RWPE2 (cell line): ENCODE measurements at regions not wholly inside any gene's neighbourhood (a gene's known extent, or its start where the extent isn't known, plus 50 kb on each side); places are given as distances from the start of the nearest gene placed in this dataset.

ENCODE experiments used
- ATAC-seq: fragments of 200-7000 bp; cut with Tn5 transposase; 3 replicates; pipeline ENCODE4 v1.9.1; 2021; ENCODE audit warnings: low read depth
- DNase-seq: peaks from one replicate; pipeline ENCODE4 v3.0.0-alpha.2; 2020; ENCODE audit warnings: low spot score
- H3K27ac ChIP-seq: fragments of 450-650 bp; 2 replicates; pipeline ENCODE4 v1.5.1; 2017; ENCODE audit warnings: mild to moderate bottlenecking; ENCODE audit not compliant: poor library complexity, severe bottlenecking
- H3K27me3 ChIP-seq: fragments of 250-450 bp; sonication (Bioruptor Pico); 2 replicates; pipeline ENCODE4 v1.5.1; 2021; ENCODE audit warnings: mild to moderate bottlenecking, moderate library complexity; ENCODE audit not compliant: insufficient read depth, poor library complexity, severe bottlenecking
- H3K36me3 ChIP-seq: fragments of 250-450 bp; sonication (Bioruptor Pico); 2 replicates; pipeline ENCODE4 v1.5.1; 2020; ENCODE audit warnings: low read depth, mild to moderate bottlenecking, moderate library complexity
- H3K4me1 ChIP-seq: fragments of 250-450 bp; sonication (Bioruptor Pico); 2 replicates; pipeline ENCODE4 v1.5.1; 2021; ENCODE audit warnings: mild to moderate bottlenecking, moderate library complexity; ENCODE audit not compliant: insufficient read depth, poor library complexity, severe bottlenecking
- H3K4me3 ChIP-seq: fragments of 250-450 bp; sonication (Bioruptor Pico); 2 replicates; pipeline ENCODE4 v1.5.1; 2021; ENCODE audit warnings: mild to moderate bottlenecking, moderate library complexity; ENCODE audit not compliant: severe bottlenecking
- H3K9me3 ChIP-seq: fragments of 250-450 bp; sonication (Bioruptor Pico); 2 replicates; pipeline ENCODE4 v1.5.1; 2021; ENCODE audit warnings: mild to moderate bottlenecking, moderate library complexity; ENCODE audit not compliant: severe bottlenecking
- TF ChIP-seq, protein P1 (sequence below): fragments of 450-650 bp; IDR thresholded peaks from one replicate; pipeline ENCODE4 v1.5.1; 2017; ENCODE audit warnings: mild to moderate bottlenecking, moderate library complexity; ENCODE audit not compliant: poor library complexity, severe bottlenecking

- Histone ChIP-seq H3K4me1 (no peaks in the 10 kb centered on the region), H3K36me3 (no peaks in the 10 kb centered on the region), H3K4me3 (no peak overlapping the region), H3K9me3 (no peaks in the 10 kb centered on the region), H3K27me3 (no peaks in the 10 kb centered on the region), H3K27ac (no peak overlapping the region)
- TF ChIP-seq, protein P1, sequence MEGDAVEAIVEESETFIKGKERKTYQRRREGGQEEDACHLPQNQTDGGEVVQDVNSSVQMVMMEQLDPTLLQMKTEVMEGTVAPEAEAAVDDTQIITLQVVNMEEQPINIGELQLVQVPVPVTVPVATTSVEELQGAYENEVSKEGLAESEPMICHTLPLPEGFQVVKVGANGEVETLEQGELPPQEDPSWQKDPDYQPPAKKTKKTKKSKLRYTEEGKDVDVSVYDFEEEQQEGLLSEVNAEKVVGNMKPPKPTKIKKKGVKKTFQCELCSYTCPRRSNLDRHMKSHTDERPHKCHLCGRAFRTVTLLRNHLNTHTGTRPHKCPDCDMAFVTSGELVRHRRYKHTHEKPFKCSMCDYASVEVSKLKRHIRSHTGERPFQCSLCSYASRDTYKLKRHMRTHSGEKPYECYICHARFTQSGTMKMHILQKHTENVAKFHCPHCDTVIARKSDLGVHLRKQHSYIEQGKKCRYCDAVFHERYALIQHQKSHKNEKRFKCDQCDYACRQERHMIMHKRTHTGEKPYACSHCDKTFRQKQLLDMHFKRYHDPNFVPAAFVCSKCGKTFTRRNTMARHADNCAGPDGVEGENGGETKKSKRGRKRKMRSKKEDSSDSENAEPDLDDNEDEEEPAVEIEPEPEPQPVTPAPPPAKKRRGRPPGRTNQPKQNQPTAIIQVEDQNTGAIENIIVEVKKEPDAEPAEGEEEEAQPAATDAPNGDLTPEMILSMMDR = no peak
- ATAC-seq = no peak
- DNase-seq = no peak
Observed at GRCh38 chr3:90031121-90031520, 923.7 kb downstream of the EPHA3 start.

- Histone ChIP-seq H3K4me1 (no peaks in the 10 kb centered on the region), H3K4me3 (no peak overlapping the region), H3K36me3 (no peaks in the 10 kb centered on the region), H3K27ac (no peak overlapping the region), H3K27me3 (no peaks in the 10 kb centered on the region), H3K9me3 (no peaks in the 10 kb centered on the region)
- no peak for ATAC-seq
- TF ChIP-seq, protein P1 = no peak
- DNase-seq = no peak
Observed at GRCh38 chr3:90032980-90033641, 925.7 kb downstream of the EPHA3 start.

DNA sequence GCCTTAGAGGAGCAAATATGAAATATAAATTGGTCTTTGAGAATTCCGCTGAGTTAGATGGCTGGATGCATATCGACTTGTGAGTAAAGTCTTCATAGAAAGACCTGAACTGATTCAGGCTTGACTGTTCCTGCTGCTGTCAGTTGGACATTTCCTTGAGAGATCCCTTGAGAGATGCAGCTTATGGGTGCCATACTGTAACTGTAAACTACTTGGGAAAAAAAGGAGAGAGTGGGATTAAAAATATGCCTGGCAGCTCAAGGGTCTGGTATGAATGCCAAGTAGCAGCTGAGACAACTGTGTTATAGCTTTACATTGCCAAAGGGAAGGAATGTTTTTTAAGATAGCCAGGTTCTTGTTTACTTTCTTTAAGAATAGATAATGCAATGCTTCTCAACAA is 926.6 kb downstream of the EPHA3 start:
- no peaks in the 10 kb centered on the region for H3K36me3 ChIP-seq
- no peaks in the 10 kb centered on the region for H3K27me3 ChIP-seq
- no peaks in the 10 kb centered on the region for H3K9me3 ChIP-seq
- no peak overlapping the region for H3K4me3 ChIP-seq
- no peaks in the 10 kb centered on the region for H3K4me1 ChIP-seq
- no peak overlapping the region for H3K27ac ChIP-seq
- no peak for ATAC-seq
- TF ChIP-seq, protein P1 = no peak
- no peak for DNase-seq

GRCh38 chr3:90035643-90036042 is 928.2 kb downstream of the EPHA3 start:
- DNase-seq = no peak
- no peaks in the 10 kb centered on the region for H3K36me3 ChIP-seq
- no peaks in the 10 kb centered on the region for H3K27me3 ChIP-seq
- no peak overlapping the region for H3K27ac ChIP-seq
- H3K9me3 ChIP-seq = no peaks in the 10 kb centered on the region
- no peak for ATAC-seq
- no peak overlapping the region for H3K4me3 ChIP-seq
- TF ChIP-seq, protein P1 = no peak
- no peaks in the 10 kb centered on the region for H3K4me1 ChIP-seq

- ATAC-seq (no peak), DNase-seq (no peak)
- H3K9me3 ChIP-seq = no peaks in the 10 kb centered on the region
- no peaks in the 10 kb centered on the region for H3K36me3 ChIP-seq
- H3K4me3 ChIP-seq = no peak overlapping the region
- no peaks in the 10 kb centered on the region for H3K27me3 ChIP-seq
- TF ChIP-seq, protein P1 = no peak
- H3K27ac ChIP-seq = no peak overlapping the region
- H3K4me1 ChIP-seq = no peaks in the 10 kb centered on the region
Observed at GRCh38 chr3:90036939-90037469, 929.6 kb downstream of the EPHA3 start.
